Putamen (tissue), 1 donor: ENCODE measurements at regions not wholly inside any gene's neighbourhood (a gene's known extent, or its start where the extent isn't known, plus 50 kb on each side); places are given as distances from the start of the nearest gene placed in this dataset.

Source experiments
- DNase-seq: peaks from one replicate; pipeline ENCODE4 v3.0.0-alpha.2; 2016; ENCODE audit warnings: low spot score

DNA sequence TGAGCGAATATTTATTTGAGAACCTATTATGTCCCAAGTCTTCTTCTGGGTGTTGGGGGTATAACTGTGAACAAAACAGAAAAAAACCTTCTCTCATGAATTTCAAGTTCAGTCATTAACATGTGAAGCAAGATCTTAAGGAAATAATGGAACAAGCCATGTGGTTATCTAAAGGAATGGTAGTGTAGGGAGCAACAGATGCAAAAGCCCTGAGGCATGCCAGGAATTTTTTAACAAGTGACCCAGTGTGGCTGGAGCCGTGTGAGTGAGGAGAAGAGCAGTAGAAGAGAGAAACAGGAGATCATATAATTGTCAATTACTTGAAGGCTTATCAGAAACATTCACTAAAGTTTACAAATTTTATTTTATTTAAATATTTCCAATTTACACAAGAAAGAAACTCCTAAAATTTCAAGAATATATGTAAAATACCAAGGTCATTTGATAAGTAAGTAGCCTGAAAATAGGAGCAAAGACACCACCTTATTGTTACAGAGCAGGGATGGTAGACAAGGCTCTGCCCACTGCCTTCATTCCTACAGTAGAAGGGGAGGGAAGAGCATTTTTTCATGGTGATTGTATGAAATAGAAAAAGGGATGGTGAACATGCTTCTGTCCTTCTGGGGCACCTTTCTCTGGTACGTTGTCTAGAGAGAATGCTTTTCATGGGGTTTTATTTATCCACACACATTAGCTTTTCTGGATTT lies 345.1 kb downstream of the PLOD2 start:
- no peak for DNase-seq

DNA sequence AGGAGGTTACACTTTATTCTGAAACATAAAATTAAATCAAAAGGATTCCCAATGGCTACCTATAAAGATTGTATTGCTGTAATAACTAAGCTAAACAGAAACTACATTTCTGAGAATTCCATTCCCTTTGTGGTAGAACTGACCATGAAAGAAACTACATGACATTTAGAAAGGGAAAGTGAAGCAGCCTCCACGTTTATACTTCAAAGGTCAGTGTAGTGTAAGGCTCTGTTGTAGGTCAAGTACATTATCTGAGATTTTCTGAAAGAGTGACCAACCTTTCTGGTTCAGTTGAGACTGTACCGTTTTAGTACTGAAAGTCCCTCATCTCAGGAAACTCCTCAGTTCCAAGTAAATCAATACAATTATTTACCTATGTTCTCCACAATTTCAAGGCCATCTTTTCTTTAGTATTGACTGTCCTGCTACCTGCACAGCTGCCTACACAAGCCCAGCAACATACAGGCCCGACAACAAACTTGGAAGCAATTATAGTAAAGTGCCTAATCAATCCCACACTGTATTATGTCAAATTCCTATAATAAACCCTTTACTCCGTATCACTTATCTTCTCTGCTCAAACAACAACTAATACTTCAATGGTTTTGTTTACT lies 343.0 kb downstream of the PLOD2 start:
- no peak for DNase-seq

DNA sequence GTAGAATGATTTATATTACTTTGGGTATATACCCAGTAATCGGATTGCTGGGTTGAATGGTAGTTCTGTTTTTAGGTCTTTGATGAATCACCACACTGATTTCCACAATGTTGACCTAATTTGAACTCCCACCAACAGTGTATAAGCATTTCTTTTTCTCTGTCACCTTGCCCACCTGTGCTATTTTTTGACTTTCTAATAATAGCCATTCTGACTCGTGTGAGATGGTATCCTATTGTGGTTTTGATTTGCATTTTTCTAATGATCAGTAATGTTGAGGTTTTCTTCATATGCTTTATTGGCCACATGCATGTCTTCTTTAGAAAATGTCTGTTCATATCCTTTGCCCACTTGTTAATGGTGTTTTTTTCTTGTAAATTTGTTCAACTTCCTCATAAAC lies 340.8 kb downstream of the PLOD2 start:
- no peak for DNase-seq

DNA sequence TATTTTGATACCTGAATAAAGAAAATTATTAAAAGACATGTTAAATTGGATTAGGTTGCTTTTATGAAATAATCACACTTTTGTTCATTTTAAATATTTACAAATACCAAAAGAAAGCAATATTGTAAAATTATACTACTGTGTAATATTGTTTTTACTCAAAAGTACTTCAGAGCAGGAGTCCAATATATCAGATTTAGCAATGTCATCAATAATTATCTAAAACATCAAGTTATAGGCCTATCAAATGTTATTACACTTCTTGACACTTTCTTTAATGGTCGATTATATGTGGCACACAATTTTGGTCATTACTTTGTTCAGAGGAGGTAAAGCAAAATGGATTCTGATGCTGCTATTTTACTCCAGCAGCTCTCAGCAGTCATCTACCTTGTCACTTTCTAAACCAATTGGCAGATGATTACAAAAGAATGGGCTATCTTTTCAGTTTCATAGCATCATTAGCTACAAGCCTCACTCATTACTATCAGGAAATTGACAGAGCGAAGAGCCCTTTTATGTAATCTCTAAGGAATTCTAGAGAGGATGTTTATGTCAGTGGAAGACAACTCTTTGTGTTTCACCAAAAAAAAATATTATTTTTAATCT lies 318.6 kb downstream of the PLOD2 start:
- no peak for DNase-seq

DNA sequence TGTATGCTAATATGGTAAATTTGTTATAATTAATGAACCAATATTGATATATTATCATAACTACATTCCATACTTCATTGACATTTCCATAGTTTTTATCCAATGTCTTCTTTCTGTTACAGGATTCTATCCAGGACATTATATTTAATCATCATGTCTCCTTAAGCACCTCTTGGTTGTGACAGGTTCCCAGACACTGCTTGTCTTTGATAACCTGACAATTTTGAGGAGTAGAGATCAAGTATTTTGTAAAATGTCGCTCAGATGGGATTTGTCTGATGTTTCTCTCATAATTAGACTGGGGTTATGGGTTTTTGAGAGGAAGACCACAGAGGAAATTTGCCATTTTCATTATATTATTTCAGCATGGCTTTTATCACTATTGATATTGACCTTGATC lies 317.4 kb downstream of the PLOD2 start:
- no peak for DNase-seq

DNA sequence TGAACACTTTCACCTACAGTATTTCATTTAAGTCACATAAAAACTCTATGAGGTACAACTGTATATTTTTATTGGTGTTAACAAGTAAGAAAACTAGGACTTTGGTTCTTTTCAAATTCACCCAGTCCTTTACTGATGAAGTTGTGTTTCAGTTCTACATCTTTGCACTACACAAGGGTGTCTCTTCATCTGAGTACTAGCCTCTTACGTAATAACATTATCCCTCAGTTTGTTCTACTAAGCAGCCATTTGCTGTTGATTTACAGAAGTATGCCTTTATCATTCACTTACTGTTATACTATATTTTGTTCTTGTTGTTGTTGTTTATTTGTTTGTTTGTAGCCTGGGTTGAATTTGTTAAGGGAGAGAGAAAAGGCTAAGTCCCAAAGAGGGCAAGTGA lies 311.9 kb downstream of the PLOD2 start:
- DNase-seq: no peak

DNA sequence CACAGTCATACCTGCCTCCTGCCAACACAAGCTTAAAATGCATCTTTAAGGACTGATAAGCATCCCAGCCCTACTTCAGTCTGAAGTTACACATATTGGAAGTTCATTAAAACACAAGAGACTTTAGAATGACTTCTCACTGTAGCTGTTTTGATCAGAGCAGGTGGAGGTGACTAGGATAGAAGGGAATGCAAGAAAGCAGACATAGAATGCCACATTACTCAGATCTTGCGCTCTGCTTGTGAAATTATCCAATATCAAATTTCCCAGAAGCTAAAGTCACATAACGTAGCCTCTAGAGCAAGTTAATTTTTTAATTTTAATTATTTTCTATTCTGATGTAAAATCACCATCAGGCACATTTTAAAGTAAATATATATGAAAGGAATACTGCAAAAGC lies 306.5 kb downstream of the PLOD2 start:
- DNase-seq: no peak

DNA sequence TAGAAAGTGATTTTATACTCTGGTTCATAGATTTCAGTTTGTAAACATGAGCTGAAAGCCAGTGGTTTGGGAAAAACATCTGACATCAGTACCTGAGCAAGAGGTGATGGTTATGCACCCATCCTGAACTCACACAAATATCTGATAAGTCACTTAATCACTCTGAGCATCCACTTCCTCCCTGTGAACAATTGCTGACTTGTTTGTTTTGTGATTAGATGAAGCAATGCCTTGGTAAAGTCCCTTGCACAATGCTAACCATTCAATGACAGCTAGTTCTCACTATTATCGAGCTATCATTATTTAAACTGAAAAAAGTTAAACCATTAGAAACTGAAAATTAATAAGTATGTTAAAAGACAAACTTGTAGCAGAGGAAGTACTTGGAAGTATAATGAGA lies 303.0 kb downstream of the PLOD2 start:
- no peak for DNase-seq

DNA sequence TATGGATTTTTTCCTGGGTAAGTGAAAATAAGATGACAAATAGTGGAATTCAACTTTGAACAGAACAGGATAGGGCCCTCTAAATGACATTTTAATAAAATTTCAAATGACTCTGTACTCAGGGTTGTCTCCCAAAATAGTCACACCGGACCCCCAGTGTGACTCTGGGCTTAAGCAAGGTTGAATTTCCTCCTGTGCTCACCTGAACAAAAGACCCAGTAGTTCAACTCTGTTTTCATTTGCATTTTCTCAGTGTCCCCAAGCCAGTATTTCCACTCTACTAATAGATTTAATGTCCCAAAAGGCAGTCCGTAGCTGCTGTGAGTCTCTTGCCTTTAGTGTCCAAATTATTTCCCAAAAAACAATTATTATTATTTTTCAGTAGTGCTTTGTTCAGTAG lies 296.6 kb downstream of the PLOD2 start:
- DNase-seq: no peak

DNA sequence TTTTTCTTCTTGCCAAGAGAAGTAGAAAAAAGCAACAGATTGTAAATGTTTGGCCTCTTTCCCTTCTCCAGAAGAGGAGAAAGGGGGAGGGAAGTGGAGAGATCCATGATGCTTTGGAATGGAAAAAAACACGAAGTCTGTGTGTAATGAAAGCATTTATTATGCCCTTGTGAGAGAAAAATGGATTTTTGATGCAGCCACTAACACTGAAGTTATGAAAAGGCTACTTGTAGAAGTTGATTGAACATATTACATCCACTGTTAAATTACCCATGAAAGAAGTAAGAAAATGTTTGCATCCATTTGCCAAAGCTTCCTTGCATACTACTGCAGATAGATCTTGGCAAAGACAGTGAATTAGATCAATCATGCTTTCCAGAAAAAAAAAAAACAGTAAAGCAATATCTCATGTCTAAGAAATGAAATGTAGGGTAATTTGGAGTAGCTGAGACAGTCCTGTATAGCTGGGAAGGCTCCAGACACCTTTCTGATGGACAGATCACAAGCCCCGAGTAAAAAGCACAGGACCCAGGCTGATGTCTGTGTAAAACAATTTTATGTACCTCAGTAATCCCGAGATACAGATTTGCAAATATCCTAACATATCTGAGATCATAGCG lies 295.5 kb downstream of the PLOD2 start:
- DNase-seq: no peak

DNA sequence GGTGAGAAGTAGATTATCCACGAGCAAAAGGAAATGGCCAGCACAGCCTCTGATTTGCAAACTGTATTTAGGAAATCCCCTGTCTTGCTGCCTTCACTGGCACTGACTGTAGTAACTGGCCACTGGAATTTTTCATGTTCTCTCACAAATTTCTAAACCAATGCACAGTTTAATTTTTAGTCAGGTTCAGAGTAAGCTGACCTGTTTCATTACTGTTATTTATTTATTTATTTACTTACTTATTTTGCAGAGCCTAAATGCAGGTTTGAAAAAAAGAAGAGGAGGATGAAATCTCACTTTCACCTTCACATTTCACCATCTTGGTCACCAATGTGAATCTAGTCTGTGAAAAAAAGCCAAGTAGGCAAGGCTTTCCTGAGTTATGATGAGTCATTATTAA lies 291.0 kb downstream of the PLOD2 start:
- DNase-seq: no peak

DNA sequence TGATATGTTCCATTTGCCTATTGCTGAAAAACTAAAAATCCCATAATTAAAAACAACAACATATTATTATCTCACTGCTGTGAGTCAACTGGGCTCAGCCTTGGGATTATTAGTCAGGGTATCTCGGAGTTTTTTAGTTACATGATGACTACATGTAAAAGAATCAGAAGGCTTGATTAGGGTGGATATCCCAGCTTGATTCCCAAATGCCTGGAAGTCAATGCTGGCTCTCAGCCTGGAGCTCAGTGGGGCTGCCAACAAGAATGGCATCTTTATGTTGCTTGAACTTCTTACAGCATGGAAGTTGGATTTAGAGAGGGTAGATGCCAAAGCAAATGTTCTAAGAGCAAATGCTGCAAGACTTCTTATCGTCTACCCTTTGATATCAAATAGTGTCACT lies 278.5 kb downstream of the PLOD2 start:
- DNase-seq: no peak

DNA sequence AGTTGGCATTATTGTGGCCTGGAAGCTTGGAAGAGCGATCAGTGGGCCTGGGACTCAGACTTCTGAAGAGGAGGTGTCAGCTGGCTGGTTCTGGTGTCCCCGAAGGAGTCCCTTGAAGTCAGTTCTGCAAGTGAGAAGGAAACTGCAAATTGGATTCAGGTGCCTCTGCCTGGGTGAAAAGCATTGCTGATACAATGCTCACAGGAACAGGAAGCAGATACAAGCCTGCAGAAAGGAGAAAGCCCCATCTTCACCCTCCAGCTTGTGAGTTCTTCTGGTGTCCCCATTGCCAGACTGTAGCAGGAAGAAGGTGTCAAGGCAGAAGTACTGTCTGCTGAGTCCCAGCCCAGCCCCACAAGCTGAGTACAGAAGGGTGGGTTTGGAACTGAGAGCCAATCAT lies 271.3 kb downstream of the PLOD2 start:
- no peak for DNase-seq

DNA sequence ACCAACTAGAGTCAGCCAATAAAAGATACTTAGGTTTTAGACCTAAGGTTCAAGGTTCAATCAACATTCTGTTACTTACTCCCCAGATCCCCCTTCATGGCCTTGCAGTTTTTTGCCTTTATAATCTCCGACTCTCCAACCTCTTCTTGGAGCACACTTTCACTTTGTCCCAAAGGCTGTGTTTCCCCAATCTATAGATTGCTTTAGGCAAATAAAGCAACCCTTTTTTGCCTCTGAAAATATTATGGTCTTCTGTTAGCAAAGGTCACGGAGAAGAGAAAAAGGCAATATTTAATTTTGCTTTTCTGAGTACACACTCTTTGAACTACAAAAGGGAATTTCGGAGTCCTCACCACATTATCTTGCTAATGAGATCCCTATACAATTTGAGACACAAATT lies 268.1 kb downstream of the PLOD2 start:
- DNase-seq: no peak

DNA sequence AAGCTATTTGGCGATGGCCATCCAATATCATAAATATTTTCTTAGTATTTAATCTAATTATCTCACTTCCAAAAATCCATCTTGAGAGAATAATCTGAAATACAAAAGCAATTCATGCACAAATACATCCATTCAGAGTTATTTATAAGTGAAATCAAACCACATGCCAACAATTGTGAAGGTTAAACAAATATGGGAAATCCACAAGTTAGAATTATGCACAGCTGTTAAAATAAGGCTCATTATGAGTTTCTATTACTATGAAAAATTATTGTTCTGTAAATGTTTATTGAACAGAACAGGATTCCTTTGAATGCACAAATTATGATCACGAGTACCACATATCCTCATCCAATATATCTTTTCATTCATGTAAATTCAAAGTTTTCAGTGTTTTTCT lies 267.7 kb downstream of the PLOD2 start:
- no peak for DNase-seq

DNA sequence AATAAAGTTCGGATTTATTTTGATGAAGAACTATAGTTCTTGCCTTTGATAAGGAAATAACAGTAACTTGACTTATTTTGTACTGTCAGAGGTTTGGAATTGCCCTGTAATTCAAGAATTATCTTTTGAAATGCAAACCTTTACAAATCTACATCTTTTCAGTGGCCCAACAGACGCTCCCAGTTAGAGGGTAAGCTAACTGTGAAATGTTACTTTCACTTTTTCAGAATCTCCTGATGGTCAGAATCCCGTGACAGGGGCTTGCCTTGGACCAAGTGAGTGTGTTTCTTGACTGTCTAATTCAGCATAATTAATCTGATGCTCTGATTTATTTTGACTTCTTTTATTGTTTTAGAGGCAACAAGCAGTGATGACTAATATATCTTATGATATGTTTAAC lies 262.5 kb downstream of the PLOD2 start:
- no peak for DNase-seq

DNA sequence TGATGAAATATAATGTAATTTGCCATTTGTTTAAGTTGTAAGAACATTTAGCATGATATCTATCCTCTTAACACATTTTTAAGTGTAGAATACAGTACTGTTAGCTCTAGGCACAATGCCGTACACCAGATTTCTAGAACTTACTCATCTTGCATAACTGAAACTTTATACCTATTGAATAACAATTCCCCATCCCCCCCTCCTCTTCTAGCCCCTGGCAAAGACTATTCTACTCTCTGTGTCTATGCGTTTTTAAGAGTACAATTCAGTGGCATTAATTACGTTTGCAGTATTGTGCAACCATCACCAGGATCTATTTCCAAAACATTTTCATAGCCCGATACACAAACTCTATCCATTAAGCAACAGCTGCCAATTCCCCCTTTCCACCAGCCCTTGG lies 261.7 kb downstream of the PLOD2 start:
- DNase-seq: no peak

DNA sequence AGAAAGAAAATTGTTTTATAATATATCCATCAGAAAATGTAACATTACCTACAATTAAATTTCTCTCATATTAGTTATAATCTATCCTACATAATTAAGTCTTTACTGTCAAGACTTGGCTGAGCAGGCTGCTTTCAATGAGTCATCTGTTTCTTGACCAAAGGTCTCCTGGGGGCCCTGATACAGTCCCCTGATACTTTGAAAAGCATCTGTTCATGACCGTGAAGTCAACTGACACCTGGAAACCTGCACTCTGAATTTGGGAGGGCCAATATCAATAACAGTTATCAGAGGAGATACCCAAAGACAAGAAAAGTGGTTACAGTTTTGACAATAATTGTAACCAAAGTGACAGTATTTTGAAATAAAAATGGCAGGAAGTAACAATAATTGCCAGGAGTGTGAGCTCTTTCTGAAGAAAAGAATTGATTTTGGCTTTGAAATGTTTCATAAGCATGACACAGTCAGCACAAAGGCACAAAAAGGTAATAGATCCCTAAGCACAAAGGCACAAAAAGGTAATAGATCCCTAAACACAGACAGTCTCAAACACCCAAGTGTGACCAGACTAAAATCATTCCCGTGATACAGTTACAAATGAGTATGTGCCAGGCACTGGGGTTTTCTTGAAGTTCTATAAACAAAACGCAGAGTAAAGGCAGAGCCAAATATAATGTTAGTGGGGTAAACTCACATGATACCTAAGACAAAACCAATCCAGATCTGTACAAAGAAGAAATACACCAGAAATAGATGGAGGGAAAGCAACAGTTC lies 260.7 kb downstream of the PLOD2 start:
- no peak for DNase-seq

DNA sequence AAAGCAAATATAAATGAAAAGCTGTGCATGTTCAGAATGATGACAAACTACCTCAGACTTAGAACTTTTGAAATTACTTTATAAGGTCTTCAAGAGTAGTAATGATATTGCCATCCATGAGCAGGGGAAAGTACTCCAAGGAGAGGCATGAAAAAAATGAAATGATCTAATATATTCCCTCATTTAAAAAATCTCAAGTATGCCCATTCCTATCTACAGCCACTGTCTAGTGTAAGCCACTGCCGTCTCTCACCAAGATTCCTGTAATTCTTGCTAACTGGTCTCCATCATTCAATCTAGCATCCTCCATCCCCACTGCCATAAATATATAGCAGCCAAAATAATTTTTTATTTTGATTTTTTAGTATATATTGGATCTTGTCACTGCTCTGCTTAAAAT lies 258.8 kb downstream of the PLOD2 start:
- no peak for DNase-seq

DNA sequence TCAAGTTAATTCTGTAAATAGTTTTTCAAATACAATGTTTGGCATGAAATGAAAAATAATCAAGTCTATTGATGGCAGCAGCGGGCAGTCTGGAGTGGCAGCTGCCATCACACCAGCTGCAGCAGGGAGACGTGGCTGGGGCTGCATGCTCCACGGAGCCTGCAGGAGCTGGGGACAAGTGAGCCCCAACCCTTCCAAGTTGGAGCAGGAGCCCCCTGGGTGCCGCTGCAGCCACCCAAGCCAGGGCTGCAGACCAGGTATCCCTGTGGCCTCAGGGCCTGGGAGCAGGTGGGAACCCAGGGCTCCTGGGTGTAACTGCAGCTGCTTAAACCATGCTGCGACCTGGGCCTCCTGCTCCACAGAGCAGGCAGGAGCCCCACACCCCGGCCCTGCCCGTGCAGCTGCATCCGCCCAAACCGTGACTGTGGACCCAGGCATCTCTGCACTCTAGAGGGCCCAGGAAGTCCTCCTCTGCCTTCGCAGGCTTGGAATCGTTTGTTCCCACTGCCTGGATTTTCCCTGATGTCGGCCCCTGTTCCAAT lies 257.4 kb downstream of the PLOD2 start:
- no peak for DNase-seq

DNA sequence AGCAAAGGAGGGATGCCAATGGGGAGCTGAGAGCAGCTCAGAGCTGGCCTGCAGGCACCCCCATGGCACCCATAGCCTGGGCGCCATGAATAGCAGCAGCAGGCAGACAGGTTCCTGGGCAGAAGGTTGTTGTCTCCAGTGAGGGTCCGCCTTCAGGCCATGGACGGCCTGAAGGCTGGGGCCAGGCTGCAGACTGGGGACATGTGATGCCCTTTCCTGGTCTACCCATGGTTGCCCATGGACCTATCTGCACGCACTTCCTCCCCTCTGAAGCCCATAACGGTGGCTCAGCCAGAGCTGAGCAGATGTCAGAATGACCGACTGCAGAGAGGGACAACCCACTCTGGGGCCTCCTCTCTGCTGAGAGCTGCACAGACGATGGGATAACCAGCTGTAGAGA lies 256.8 kb downstream of the PLOD2 start:
- DNase-seq: no peak

DNA sequence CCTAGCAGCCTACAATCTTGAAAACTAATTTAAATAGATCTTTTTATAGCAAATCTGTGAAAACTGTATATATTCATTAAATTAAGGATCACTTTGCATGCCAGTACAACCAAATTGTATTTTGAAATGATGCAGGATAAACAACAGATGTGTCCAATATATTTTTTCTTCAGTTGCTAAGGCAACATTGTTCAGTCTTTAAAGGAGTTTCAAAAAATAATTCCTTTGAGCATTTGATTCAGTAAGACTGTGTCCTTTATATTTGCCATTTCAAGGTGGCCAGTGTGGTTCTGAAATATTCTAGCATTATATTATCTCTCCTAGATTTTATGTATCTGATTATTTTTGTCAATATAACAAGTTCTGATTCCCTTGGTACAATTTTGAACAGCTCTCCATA lies 254.7 kb downstream of the PLOD2 start:
- DNase-seq: no peak
